ENCODE measurements at regions not wholly inside any gene's neighbourhood (a gene's known extent, or its start where the extent isn't known, plus 50 kb on each side); places are given as distances from the start of the nearest gene placed in this dataset.
"Not testable (repeated sequence)": the region's sequence is repeated elsewhere in the genome, so short reads cannot be mapped to it uniquely, and the experiment has no call there.

DNA sequence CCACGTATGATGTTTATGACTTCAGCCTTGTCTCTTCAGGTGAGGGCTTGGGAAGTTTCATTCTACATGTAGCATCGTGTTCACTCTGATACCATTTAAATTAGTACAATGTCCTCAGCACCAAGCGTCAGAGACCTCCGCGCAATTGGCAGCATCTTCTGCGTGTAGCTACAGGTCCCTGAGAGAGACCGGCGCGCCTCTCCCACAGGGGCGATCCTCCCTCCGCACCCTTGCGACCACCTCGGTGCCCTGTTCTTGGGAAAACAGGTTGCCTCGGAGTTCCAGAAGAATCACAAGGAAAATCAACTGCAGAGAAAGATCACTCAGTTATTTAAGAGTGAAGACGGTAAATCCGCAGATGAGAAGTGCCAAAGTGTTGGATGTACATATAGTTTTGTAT lies 206.2 kb downstream of the GATA3 start:
- CTCF ChIA-PET = no interaction called here
- DNase-seq = no peak
- Mint-ChIP-seq H3K4me3 (no peak overlapping the region), H3K27me3 (peaks cover 43% of the 10 kb centered on the region), H3K36me3 (peaks cover 1% of the 10 kb centered on the region), H3K9me3 (peaks cover 7% of the 10 kb centered on the region), H3K27ac (no peak overlapping the region), H3K4me1 (peaks cover 14% of the 10 kb centered on the region)

GRCh38 chr10:8262317-8262716 lies 207.8 kb downstream of the GATA3 start:
- Mint-ChIP-seq H3K9me3 (peaks cover 3% of the 10 kb centered on the region), H3K4me1 (peaks cover 8% of the 10 kb centered on the region), H3K27me3 (peaks cover 34% of the 10 kb centered on the region), H3K36me3 (peaks cover 1% of the 10 kb centered on the region), H3K27ac (no peak overlapping the region), H3K4me3 (no peak overlapping the region)
- DNase-seq = no peak
- CTCF ChIA-PET = interaction anchor here (1.1 kb wide), 1 partner anchor 210 kb away, joined by 3 read pairs; no protein-coding TSS in a partner anchor

DNA sequence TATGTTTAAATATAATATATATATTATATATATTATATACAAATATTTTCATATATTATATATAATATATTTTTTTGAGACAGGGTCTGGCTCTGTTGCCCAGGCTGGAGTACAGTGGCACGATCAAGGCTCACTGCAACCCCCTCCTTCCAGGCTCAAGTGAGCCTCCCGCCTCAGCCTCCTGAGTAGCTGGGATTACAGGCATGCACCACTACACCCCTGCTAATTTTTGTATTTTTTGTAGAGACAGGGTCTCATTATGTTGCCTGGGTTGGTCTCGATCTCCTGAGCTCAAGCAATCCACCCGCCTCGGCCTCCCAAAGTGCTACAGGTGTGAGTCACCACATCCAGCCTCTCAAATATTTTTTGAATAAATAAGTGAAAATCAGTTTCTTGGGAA lies 215.5 kb downstream of the GATA3 start:
- no peaks in the 10 kb centered on the region for H3K36me3 Mint-ChIP-seq
- DNase-seq = peak; percentile 29
- peaks cover 11% of the 10 kb centered on the region for H3K27me3 Mint-ChIP-seq
- CTCF ChIA-PET = no interaction called here
- H3K4me1 Mint-ChIP-seq = no peaks in the 10 kb centered on the region
- H3K9me3 Mint-ChIP-seq = no peaks in the 10 kb centered on the region
- H3K4me3 Mint-ChIP-seq = no peak overlapping the region
- H3K27ac Mint-ChIP-seq = no peak overlapping the region

GRCh38 chr10:8272794-8273425 lies 218.4 kb downstream of the GATA3 start:
- no peak for DNase-seq
- Mint-ChIP-seq H3K27me3 (peaks cover 13% of the 10 kb centered on the region), H3K4me1 (no peaks in the 10 kb centered on the region), H3K9me3 (no peaks in the 10 kb centered on the region), H3K4me3 (no peak overlapping the region), H3K27ac (no peak overlapping the region), H3K36me3 (no peaks in the 10 kb centered on the region)
- CTCF ChIA-PET = no interaction called here

- CTCF ChIA-PET = no interaction called here
- Mint-ChIP-seq H3K36me3 (no peaks in the 10 kb centered on the region), H3K4me3 (no peak overlapping the region), H3K27ac (no peak overlapping the region), H3K4me1 (peaks cover 2% of the 10 kb centered on the region), H3K9me3 (no peaks in the 10 kb centered on the region), H3K27me3 (peaks cover 18% of the 10 kb centered on the region)
- no peak for DNase-seq
These were observed 219.3 kb downstream of the GATA3 start for GRCh38 chr10:8273749-8274148.

DNA sequence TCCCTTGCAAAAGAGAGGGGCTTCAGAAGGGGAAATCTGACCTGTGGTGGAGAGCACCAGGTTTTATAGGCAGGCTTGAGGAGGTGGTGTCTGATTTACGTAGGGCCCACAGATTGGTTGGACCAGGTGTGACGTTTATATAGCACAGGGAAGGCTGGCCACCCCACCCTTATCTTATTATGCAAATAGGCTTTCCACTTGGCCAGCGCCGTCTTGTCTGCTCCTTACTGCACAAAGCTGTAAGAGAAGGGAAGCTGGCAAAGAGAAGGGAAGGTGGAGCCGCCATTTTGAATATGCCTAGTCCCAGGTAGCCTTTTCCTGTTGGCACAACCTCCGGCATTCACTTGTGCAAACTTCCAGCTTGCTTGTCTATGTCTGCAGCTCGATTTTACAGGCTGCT lies 221.4 kb downstream of the GATA3 start:
- H3K4me1 Mint-ChIP-seq = peaks cover 2% of the 10 kb centered on the region
- H3K27me3 Mint-ChIP-seq = peaks cover 27% of the 10 kb centered on the region
- H3K9me3 Mint-ChIP-seq = no peaks in the 10 kb centered on the region
- CTCF ChIA-PET = interaction anchor here (1.2 kb wide), 1 partner anchor 16 kb away, joined by 3 read pairs; no protein-coding TSS in a partner anchor
- DNase-seq = no peak
- H3K36me3 Mint-ChIP-seq = no peaks in the 10 kb centered on the region
- no peak overlapping the region for H3K4me3 Mint-ChIP-seq
- no peak overlapping the region for H3K27ac Mint-ChIP-seq

GRCh38 chr10:8278099-8278498 lies 223.6 kb downstream of the GATA3 start:
- Mint-ChIP-seq H3K27ac (no peak overlapping the region), H3K4me1 (peaks cover 9% of the 10 kb centered on the region), H3K4me3 (no peak overlapping the region), H3K36me3 (no peaks in the 10 kb centered on the region), H3K27me3 (peaks cover 35% of the 10 kb centered on the region), H3K9me3 (no peaks in the 10 kb centered on the region)
- DNase-seq = no peak
- CTCF ChIA-PET = no interaction called here

- Mint-ChIP-seq H3K4me3 (no peak overlapping the region), H3K27me3 (peaks cover 45% of the 10 kb centered on the region), H3K27ac (no peak overlapping the region), H3K9me3 (no peaks in the 10 kb centered on the region), H3K4me1 (peaks cover 9% of the 10 kb centered on the region), H3K36me3 (no peaks in the 10 kb centered on the region)
- CTCF ChIA-PET = interaction anchor here (0.9 kb wide), 1 partner anchor 11 kb away, joined by 5 read pairs; no protein-coding TSS in a partner anchor
- no peak for DNase-seq
These were observed 225.1 kb downstream of the GATA3 start for GRCh38 chr10:8279598-8279997.

DNA sequence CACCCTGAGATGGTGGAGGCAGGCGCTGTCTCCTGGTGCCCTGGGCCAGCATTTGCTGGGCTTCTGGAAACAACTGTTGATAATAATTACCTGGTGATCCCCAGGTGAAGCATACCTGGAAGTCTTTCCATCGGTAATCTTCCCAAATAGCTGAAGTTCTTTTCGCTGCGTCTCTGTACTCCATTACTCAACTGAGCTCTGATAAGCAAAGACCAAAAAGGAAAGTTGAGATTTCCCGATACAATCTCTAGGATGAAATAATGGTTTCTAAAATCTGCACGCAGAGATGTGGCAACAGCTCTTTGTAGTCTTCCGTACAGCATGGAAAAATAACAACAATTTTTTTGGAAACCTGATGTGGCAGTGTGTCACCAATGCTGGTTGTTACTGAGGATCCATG lies 226.5 kb downstream of the GATA3 start:
- CTCF ChIA-PET = interaction anchor here (1.2 kb wide), 1 partner anchor 10 kb away, joined by 4 read pairs; no protein-coding TSS in a partner anchor
- H3K4me1 Mint-ChIP-seq = peaks cover 9% of the 10 kb centered on the region
- no peak overlapping the region for H3K4me3 Mint-ChIP-seq
- H3K9me3 Mint-ChIP-seq = no peaks in the 10 kb centered on the region
- DNase-seq = no peak
- no peaks in the 10 kb centered on the region for H3K36me3 Mint-ChIP-seq
- H3K27me3 Mint-ChIP-seq = peaks cover 42% of the 10 kb centered on the region
- H3K27ac Mint-ChIP-seq = no peak overlapping the region

DNA sequence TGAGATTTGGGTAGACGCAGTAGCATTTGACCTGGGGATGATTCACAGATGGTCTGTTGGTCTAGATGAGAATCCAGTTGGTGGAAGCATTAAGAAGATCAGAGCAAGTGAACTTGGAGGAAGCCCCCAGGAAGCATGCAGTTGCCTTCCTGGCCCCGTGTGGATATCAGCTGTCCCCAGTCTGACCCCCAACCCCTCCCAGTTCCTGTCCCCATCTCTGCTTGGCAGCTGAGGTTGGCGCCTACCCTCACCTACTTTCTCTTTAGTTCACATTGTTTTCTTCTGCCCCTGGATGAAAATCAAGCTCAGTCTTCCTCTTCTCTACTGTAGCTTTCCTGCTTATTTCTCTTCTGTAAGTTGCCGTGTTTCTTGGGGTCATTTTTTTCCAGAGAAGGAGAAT lies 227.9 kb downstream of the GATA3 start:
- H3K4me1 Mint-ChIP-seq = peaks cover 9% of the 10 kb centered on the region
- peaks cover 41% of the 10 kb centered on the region for H3K27me3 Mint-ChIP-seq
- no peak overlapping the region for H3K4me3 Mint-ChIP-seq
- H3K9me3 Mint-ChIP-seq = no peaks in the 10 kb centered on the region
- no peak overlapping the region for H3K27ac Mint-ChIP-seq
- CTCF ChIA-PET = no interaction called here
- H3K36me3 Mint-ChIP-seq = no peaks in the 10 kb centered on the region
- DNase-seq = no peak

DNA sequence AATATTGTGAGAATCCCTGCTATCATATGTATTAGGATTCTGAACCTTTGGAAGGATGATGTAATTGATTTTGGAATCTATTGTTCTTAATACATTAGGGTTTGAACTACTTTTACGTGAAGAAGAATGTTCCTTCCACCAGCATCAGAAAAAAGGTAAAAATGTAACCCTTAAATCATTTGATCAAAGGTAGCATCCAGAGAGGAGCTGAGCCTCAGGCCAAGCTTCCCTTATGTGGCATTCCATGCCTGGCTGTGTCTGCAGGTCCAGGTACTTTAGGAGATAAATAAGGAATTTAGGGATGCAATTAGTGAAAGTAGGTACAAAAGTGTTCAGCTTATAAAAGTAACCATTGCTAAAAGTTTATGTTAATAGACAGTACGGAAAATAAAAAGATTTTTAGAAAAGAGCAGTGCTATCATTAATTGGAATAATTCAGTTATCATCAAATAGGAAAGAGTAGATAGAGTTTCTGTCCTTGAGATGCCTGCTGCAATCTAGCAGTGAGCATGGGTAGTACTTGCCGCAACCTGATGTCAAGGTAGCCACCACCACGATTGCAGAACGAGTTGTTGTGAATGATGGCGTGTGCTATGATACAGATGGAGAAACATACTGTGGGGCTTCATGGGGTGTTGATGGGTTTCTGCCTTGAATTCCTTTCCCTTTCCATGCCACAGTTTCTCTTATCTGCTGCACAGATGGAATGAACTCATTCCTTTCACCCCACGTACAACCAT lies 228.8 kb downstream of the GATA3 start:
- H3K27ac Mint-ChIP-seq = no peak overlapping the region
- H3K9me3 Mint-ChIP-seq = no peaks in the 10 kb centered on the region
- H3K27me3 Mint-ChIP-seq = peaks cover 37% of the 10 kb centered on the region
- CTCF ChIA-PET = no interaction called here
- no peaks in the 10 kb centered on the region for H3K36me3 Mint-ChIP-seq
- peaks cover 8% of the 10 kb centered on the region for H3K4me1 Mint-ChIP-seq
- no peak overlapping the region for H3K4me3 Mint-ChIP-seq
- no peak for DNase-seq

- Mint-ChIP-seq H3K9me3 (no peaks in the 10 kb centered on the region), H3K27ac (no peak overlapping the region), H3K4me1 (peaks cover 8% of the 10 kb centered on the region), H3K4me3 (no peak overlapping the region), H3K27me3 (peaks cover 36% of the 10 kb centered on the region), H3K36me3 (no peaks in the 10 kb centered on the region)
- CTCF ChIA-PET = no interaction called here
- no peak for DNase-seq
These were observed 229.5 kb downstream of the GATA3 start for GRCh38 chr10:8283986-8284385.

DNA sequence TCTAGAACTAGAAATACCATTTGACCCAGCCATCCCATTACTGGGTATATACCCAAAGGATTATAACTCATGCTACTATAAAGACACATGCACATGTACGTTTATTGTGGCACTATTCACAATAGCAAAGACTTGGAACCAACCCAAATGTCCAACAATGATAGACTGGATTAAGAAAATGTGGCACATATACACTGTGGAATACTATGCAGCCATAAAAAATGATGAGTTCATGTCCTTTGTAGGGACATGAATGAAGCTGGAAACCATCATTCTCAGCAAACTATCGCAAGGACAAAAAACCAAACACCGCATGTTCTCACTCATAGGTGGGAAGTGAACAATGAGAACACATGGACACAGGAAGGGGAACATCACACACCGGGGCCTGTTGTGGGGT lies 231.5 kb downstream of the GATA3 start:
- H3K27ac Mint-ChIP-seq, H3K9me3 Mint-ChIP-seq, DNase-seq, H3K36me3 Mint-ChIP-seq, H3K4me1 Mint-ChIP-seq, CTCF ChIA-PET, H3K4me3 Mint-ChIP-seq: not testable (repeated sequence)
- H3K27me3 Mint-ChIP-seq = peaks cover 35% of the 10 kb centered on the region

GRCh38 chr10:8288600-8288999 lies 234.1 kb downstream of the GATA3 start:
- peaks cover 24% of the 10 kb centered on the region for H3K27me3 Mint-ChIP-seq
- H3K4me1 Mint-ChIP-seq = no peaks in the 10 kb centered on the region
- H3K4me3 Mint-ChIP-seq = no peak overlapping the region
- no peaks in the 10 kb centered on the region for H3K36me3 Mint-ChIP-seq
- H3K27ac Mint-ChIP-seq = no peak overlapping the region
- no peaks in the 10 kb centered on the region for H3K9me3 Mint-ChIP-seq
- no peak for DNase-seq
- CTCF ChIA-PET = no interaction called here

Measured in activated naive CD4-positive, alpha-beta T cell treated with anti-CD3 and anti-CD28 coated beads, Interleukin-2, amount 10 ng/mL, durations not matched to agents 7 days and 5 days (primary cell).